ENCODE measurements at regions not wholly inside any gene's neighbourhood (a gene's known extent, or its start where the extent isn't known, plus 50 kb on each side); places are given as distances from the start of the nearest gene placed in this dataset.

DNA sequence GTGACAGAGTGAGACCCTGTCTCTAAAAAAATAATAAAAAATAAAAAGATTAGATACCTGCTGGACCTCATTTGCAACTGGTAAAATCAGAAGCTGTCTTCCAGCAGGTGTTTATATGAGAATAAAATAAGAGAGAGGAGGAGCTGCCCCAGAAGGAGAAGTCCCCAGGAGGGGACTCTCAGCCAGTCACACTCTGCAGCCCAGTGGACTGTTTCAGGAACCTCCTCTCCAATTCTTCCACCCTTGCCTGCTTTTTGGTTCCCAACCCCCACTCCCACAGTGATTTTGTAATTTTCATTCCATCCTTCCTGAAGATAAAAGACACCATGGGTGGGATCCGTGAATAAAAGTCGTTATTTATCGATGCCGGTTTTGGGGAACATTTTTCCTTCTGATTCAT lies 56.9 kb upstream of the TSHZ3 start:
- no peak for TF ChIP-seq CTCF (IDR thresholded peaks at IDR 0.05; ENCODE audit: insufficient read depth, low read length)
- TF ChIP-seq REST (IDR thresholded peaks at IDR 0.05; ENCODE audit: insufficient replicate concordance, low read depth): no peak

All from HL-60 (cell line).